Neuronal stem cell (in vitro differentiated cells): ENCODE measurements at regions not wholly inside any gene's neighbourhood (a gene's known extent, or its start where the extent isn't known, plus 50 kb on each side); places are given as distances from the start of the nearest gene placed in this dataset.

ENCODE experiments used
- DNase-seq: peaks from one replicate; pipeline ENCODE4 v3.0.0-alpha.2; 2013; ENCODE audit warnings: low spot score
- H2AFZ ChIP-seq: one replicate; pipeline ENCODE4 v1.6.1; 2013; ENCODE audit warnings: mild to moderate bottlenecking, low read length, inconsistent platforms
- H2AK5ac ChIP-seq: 2 replicates; pipeline ENCODE4 v1.6.1; 2013; ENCODE audit warnings: low read depth, mild to moderate bottlenecking, inconsistent platforms, low read length, moderate library complexity, mixed read lengths
- H2BK120ac ChIP-seq: 2 replicates; pipeline ENCODE4 v1.6.1; 2013; ENCODE audit warnings: low read depth, mild to moderate bottlenecking, inconsistent platforms, low read length, moderate library complexity, mixed read lengths
- H2BK12ac ChIP-seq: one replicate; pipeline ENCODE4 v1.6.1; 2013; ENCODE audit warnings: low read length, inconsistent platforms
- H2BK15ac ChIP-seq: 2 replicates; pipeline ENCODE4 v1.6.1; 2013; ENCODE audit warnings: mild to moderate bottlenecking, low read length, inconsistent platforms, mixed read lengths
- H2BK5ac ChIP-seq: one replicate; pipeline ENCODE4 v1.6.1; 2013; ENCODE audit warnings: inconsistent platforms, mild to moderate bottlenecking, low read length, moderate library complexity
- H3K14ac ChIP-seq: one replicate; pipeline ENCODE4 v1.6.1; 2013; ENCODE audit warnings: low read length, inconsistent platforms
- H3K18ac ChIP-seq: 2 replicates; pipeline ENCODE4 v1.6.1; 2013; ENCODE audit warnings: low read length, inconsistent platforms
- H3K23ac ChIP-seq: 2 replicates; pipeline ENCODE4 v1.6.1; 2013; ENCODE audit warnings: low read depth, mild to moderate bottlenecking, mixed read lengths, low read length, inconsistent platforms; ENCODE audit not compliant: poor library complexity
- H3K27ac ChIP-seq: replicated peaks from 3 replicates; pipeline ENCODE4 v1.5.1; 2013; ENCODE audit warnings: low read length, inconsistent platforms
- H3K27me3 ChIP-seq, 3 experiments: 2 replicates each; pipeline ENCODE4 v1.6.1; 2013; ENCODE audit warnings: low read length in 3 of 3, mild to moderate bottlenecking in 2 of 3, inconsistent platforms in 1 of 3, low read depth in 1 of 3, mixed read lengths in 1 of 3, moderate library complexity in 1 of 3; ENCODE audit not compliant: control insufficient read depth in 3 of 3, insufficient read depth in 3 of 3
- H3K36me3 ChIP-seq, 2 donors: replicated peaks in 1 of 2; 2 replicates each; pipeline ENCODE4 v1.6.1; 2013; ENCODE audit warnings: low read length in 2 of 2; ENCODE audit not compliant: control insufficient read depth in 2 of 2, insufficient read depth in 2 of 2
- H3K4ac ChIP-seq: 2 replicates; pipeline ENCODE4 v1.6.1; 2013; ENCODE audit warnings: inconsistent platforms, mild to moderate bottlenecking, low read length, moderate library complexity
- H3K4me1 ChIP-seq, 2 donors: 1 replicate in 1 of 2; 2 replicates in 1 of 2; pipeline ENCODE4 v1.6.1; 2013; ENCODE audit warnings: low read length in 2 of 2, low read depth in 1 of 2; ENCODE audit not compliant: control insufficient read depth in 2 of 2, insufficient read depth in 1 of 2
- H3K4me2 ChIP-seq: one replicate; pipeline ENCODE4 v1.6.1; 2013; ENCODE audit warnings: mild to moderate bottlenecking, low read length, inconsistent platforms; ENCODE audit not compliant: insufficient read depth, poor library complexity, severe bottlenecking
- H3K4me3 ChIP-seq, 2 donors: 2 replicates each; pipeline ENCODE4 v1.5.1; 2013; ENCODE audit warnings: low read length in 2 of 2, mild to moderate bottlenecking in 2 of 2, inconsistent platforms in 1 of 2, moderate library complexity in 1 of 2
- H3K79me1 ChIP-seq: one replicate; pipeline ENCODE4 v1.6.1; 2013; ENCODE audit warnings: low read depth, mild to moderate bottlenecking, inconsistent platforms, low read length, moderate library complexity
- H3K9ac ChIP-seq: one replicate; pipeline ENCODE4 v1.6.1; 2013; ENCODE audit warnings: mild to moderate bottlenecking, low read depth, low read length, inconsistent platforms; ENCODE audit not compliant: poor library complexity
- H3K9me3 ChIP-seq, 2 donors: replicated peaks in 1 of 2; 2 replicates each; pipeline versions ENCODE3 to v1.6.1; 2013; ENCODE audit warnings: low read length in 2 of 2, mild to moderate bottlenecking in 2 of 2, inconsistent platforms in 1 of 2, low read depth in 1 of 2, mixed read lengths in 1 of 2, moderate library complexity in 1 of 2; ENCODE audit not compliant: control insufficient read depth in 2 of 2, insufficient read depth in 1 of 2
- H4K8ac ChIP-seq: one replicate; pipeline ENCODE4 v1.6.1; 2013; ENCODE audit warnings: low read depth, mild to moderate bottlenecking, inconsistent platforms, low read length, moderate library complexity
- H4K91ac ChIP-seq: one replicate; pipeline ENCODE4 v1.6.1; 2013; ENCODE audit warnings: low read length, low read depth, mild to moderate bottlenecking, inconsistent platforms; ENCODE audit not compliant: poor library complexity
- WGBS, 2 donors: extraction: QIAGEN DNeasy Blood & Tissue Kit; methylation state at CpG; one replicate each; pipeline ENCODE4 v1.1.7; 2013; ENCODE audit warnings: missing lambda C conversion rate in 2 of 2, mixed read lengths in 1 of 2; ENCODE audit not compliant: insufficient read length in 2 of 2, insufficient replicate concordance in 1 of 2; ENCODE audit errors: extremely low coverage in 2 of 2; 5-methylcytosine and 5-hydroxymethylcytosine counted together

GRCh38 chr12:86379337-86379736 is 123.1 kb upstream of the MGAT4C start:
- no peaks in the 10 kb centered on the region for H3K27me3 ChIP-seq
- no peaks in the 10 kb centered on the region for H3K36me3 ChIP-seq
- H3K4me1 ChIP-seq = no peaks in the 10 kb centered on the region
- H2BK15ac ChIP-seq = no peak overlapping the region
- H4K91ac ChIP-seq = no peak overlapping the region
- no peak overlapping the region for H4K8ac ChIP-seq
- H3K14ac ChIP-seq = no peak overlapping the region
- H3K4me3 ChIP-seq = no peak overlapping the region
- no peak overlapping the region for H3K18ac ChIP-seq
- no peak overlapping the region for H3K9ac ChIP-seq
- no peak overlapping the region for H3K23ac ChIP-seq
- no peak overlapping the region for H2AFZ ChIP-seq
- DNase-seq = no peak
- whole genome bisulfite sequencing, 2 donors = no CpG with 5 or more reads among the region's 1 CpG
- H3K4me2 ChIP-seq = no peak overlapping the region
- no peak overlapping the region for H3K27ac ChIP-seq
- no peaks in the 10 kb centered on the region for H3K9me3 ChIP-seq
- H2BK120ac ChIP-seq = no peak overlapping the region
- no peak overlapping the region for H2BK12ac ChIP-seq
- H3K4ac ChIP-seq = no peak overlapping the region
- H2AK5ac ChIP-seq = no peak overlapping the region
- H2BK5ac ChIP-seq = no peak overlapping the region
- H3K79me1 ChIP-seq = no peaks in the 10 kb centered on the region

- Histone ChIP-seq H3K79me1 (no peaks in the 10 kb centered on the region), H2AK5ac (no peak overlapping the region), H3K27ac (no peak overlapping the region)
Measured at GRCh38 chr12:86376052-86376451, 119.9 kb upstream of the MGAT4C start.

GRCh38 chr12:86373813-86374212 is 117.6 kb upstream of the MGAT4C start:
- Histone ChIP-seq H2BK120ac (no peak overlapping the region), H2AK5ac (no peak overlapping the region), H2AFZ (no peak overlapping the region), H3K79me1 (no peaks in the 10 kb centered on the region), H3K4me1 (no peaks in the 10 kb centered on the region), H2BK12ac (no peak overlapping the region), H3K4me3 (no peak overlapping the region), H3K27ac (no peak overlapping the region), H3K9me3 (no peaks in the 10 kb centered on the region), H3K23ac (no peak overlapping the region), H3K4ac (no peak overlapping the region), H3K9ac (no peak overlapping the region), H4K8ac (no peak overlapping the region), H3K36me3 (no peaks in the 10 kb centered on the region), H3K27me3 (no peaks in the 10 kb centered on the region), H2BK5ac (no peak overlapping the region), H3K4me2 (no peak overlapping the region), H3K18ac (no peak overlapping the region), H3K14ac (no peak overlapping the region), H4K91ac (no peak overlapping the region), H2BK15ac (no peak overlapping the region)
- DNase-seq = no peak
- WGBS, 2 donors = no CpG with 5 or more reads among the region's 1 CpG

More at GRCh38 chr12:86376052-86376451, 119.9 kb upstream of the MGAT4C start:
- H2AFZ ChIP-seq = no peak overlapping the region
- H3K14ac ChIP-seq = no peak overlapping the region
- WGBS, 2 donors = no CpG with 5 or more reads among the region's 2 CpGs
- H2BK5ac ChIP-seq = no peak overlapping the region
- no peak overlapping the region for H3K18ac ChIP-seq
- H4K91ac ChIP-seq = no peak overlapping the region
- H3K4me1 ChIP-seq = no peaks in the 10 kb centered on the region
- no peaks in the 10 kb centered on the region for H3K36me3 ChIP-seq
- no peak overlapping the region for H2BK12ac ChIP-seq
- no peak overlapping the region for H2BK15ac ChIP-seq
- H2BK120ac ChIP-seq = no peak overlapping the region
- H3K9me3 ChIP-seq = no peaks in the 10 kb centered on the region
- no peak for DNase-seq
- no peak overlapping the region for H3K4me2 ChIP-seq
- H4K8ac ChIP-seq = no peak overlapping the region
- H3K9ac ChIP-seq = no peak overlapping the region
- no peak overlapping the region for H3K4me3 ChIP-seq
- H3K23ac ChIP-seq = no peak overlapping the region
- no peak overlapping the region for H3K4ac ChIP-seq
- no peaks in the 10 kb centered on the region for H3K27me3 ChIP-seq

- Histone ChIP-seq H3K36me3 (no peaks in the 10 kb centered on the region), H4K8ac (no peak overlapping the region), H2BK15ac (no peak overlapping the region), H2AFZ (no peak overlapping the region), H3K4me2 (no peak overlapping the region), H2BK5ac (no peak overlapping the region), H3K14ac (no peak overlapping the region), H2AK5ac (no peak overlapping the region), H3K18ac (no peak overlapping the region), H3K9ac (no peak overlapping the region), H3K23ac (no peak overlapping the region), H2BK120ac (no peak overlapping the region), H2BK12ac (no peak overlapping the region), H3K79me1 (no peaks in the 10 kb centered on the region), H3K4me1 (no peaks in the 10 kb centered on the region), H3K27ac (no peak overlapping the region), H3K27me3 (no peaks in the 10 kb centered on the region), H3K4ac (no peak overlapping the region), H3K9me3 (no peaks in the 10 kb centered on the region), H3K4me3 (no peak overlapping the region), H4K91ac (no peak overlapping the region)
- no peak for DNase-seq
- WGBS, 2 donors = no CpG with 5 or more reads among the region's 2 CpGs
Measured at GRCh38 chr12:86367137-86367536, 110.9 kb upstream of the MGAT4C start.
